ENCODE measurements at regions not wholly inside any gene's neighbourhood (a gene's known extent, or its start where the extent isn't known, plus 50 kb on each side); places are given as distances from the start of the nearest gene placed in this dataset.
"Not testable (repeated sequence)": the region's sequence is repeated elsewhere in the genome, so short reads cannot be mapped to it uniquely, and the experiment has no call there.

DNA sequence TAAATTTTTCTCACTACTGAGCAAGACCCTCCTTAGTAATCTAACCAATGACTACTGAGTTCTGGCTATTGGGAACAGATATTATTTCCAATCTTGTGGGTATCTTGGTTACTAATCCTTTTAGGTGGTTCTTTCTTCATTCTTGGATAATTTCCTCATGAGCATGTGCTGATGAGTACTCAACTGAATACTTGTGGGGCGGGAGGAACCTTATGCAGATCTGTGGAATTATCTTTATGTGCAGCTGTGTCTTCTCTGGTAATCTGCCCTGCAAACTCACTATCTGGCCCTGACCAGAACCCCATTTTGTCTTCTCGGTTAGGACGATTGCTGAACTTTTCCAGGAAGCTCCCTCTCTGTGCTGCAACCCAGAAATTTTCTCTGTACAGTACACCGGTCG, 89.7 kb upstream of the TRPC4 start:
- H3K79me2 ChIP-seq, result no peaks in the 10 kb centered on the region
- no peaks in the 10 kb centered on the region for H3K4me1 ChIP-seq (ENCODE audit: insufficient read depth)
- TF ChIP-seq EZH2 (IDR thresholded peaks at IDR 0.05; ENCODE audit: borderline replicate concordance) (no peak), EZH2phosphoT487 (IDR thresholded peaks at IDR 0.05; ENCODE audit: low read depth, severe bottlenecking, unreplicated experiment) (no peak)
- TF ChIP-seq, protein P1, sequence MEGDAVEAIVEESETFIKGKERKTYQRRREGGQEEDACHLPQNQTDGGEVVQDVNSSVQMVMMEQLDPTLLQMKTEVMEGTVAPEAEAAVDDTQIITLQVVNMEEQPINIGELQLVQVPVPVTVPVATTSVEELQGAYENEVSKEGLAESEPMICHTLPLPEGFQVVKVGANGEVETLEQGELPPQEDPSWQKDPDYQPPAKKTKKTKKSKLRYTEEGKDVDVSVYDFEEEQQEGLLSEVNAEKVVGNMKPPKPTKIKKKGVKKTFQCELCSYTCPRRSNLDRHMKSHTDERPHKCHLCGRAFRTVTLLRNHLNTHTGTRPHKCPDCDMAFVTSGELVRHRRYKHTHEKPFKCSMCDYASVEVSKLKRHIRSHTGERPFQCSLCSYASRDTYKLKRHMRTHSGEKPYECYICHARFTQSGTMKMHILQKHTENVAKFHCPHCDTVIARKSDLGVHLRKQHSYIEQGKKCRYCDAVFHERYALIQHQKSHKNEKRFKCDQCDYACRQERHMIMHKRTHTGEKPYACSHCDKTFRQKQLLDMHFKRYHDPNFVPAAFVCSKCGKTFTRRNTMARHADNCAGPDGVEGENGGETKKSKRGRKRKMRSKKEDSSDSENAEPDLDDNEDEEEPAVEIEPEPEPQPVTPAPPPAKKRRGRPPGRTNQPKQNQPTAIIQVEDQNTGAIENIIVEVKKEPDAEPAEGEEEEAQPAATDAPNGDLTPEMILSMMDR (IDR thresholded peaks at IDR 0.05; ENCODE audit: poor library complexity), result no peak
- no peak overlapping the region for H3K4me3 ChIP-seq
- no peaks in the 10 kb centered on the region for H3K27me3 ChIP-seq
- WGBS (ENCODE audit: low lambda C conversion rate, missing lambda C conversion rate), result 89% methylated on average over 5 of the region's 5 CpGs
- no peaks in the 10 kb centered on the region for H3K9me2 ChIP-seq (replicated peaks; ENCODE audit: insufficient read depth)
- H3K36me3 ChIP-seq (replicated peaks; ENCODE audit: insufficient read depth, low read depth), result no peaks in the 10 kb centered on the region
- no peak overlapping the region for H3K4me2 ChIP-seq
- no peak overlapping the region for H2AFZ ChIP-seq
- no peaks in the 10 kb centered on the region for H4K20me1 ChIP-seq (ENCODE audit: insufficient read depth, poor library complexity, severe bottlenecking)
- no peaks in the 10 kb centered on the region for H3K9me3 ChIP-seq (ENCODE audit: low read depth)
- DNase-seq (ENCODE audit: low spot score), result no peak
- H3K27ac ChIP-seq, result no peak overlapping the region

- no peak overlapping the region for H3K4me3 ChIP-seq
- H3K27me3 ChIP-seq, result no peaks in the 10 kb centered on the region
- 84% methylated on average over 1 of the region's 1 CpG for WGBS (ENCODE audit: low lambda C conversion rate, missing lambda C conversion rate)
- H3K4me2 ChIP-seq, result no peak overlapping the region
- no peaks in the 10 kb centered on the region for H3K9me2 ChIP-seq (replicated peaks; ENCODE audit: insufficient read depth)
- H4K20me1 ChIP-seq (ENCODE audit: insufficient read depth, poor library complexity, severe bottlenecking), result no peaks in the 10 kb centered on the region
- no peak overlapping the region for H2AFZ ChIP-seq
- no peak overlapping the region for H3K27ac ChIP-seq
- no peaks in the 10 kb centered on the region for H3K79me2 ChIP-seq
- H3K4me1 ChIP-seq (ENCODE audit: insufficient read depth), result no peaks in the 10 kb centered on the region
- no peaks in the 10 kb centered on the region for H3K9me3 ChIP-seq (ENCODE audit: low read depth)
- DNase-seq (ENCODE audit: low spot score), result no peak
- H3K36me3 ChIP-seq (replicated peaks; ENCODE audit: insufficient read depth, low read depth), result no peaks in the 10 kb centered on the region
- TF ChIP-seq, protein P1 (IDR thresholded peaks at IDR 0.05; ENCODE audit: poor library complexity), result no peak
- TF ChIP-seq EZH2 (IDR thresholded peaks at IDR 0.05; ENCODE audit: borderline replicate concordance) (no peak), EZH2phosphoT487 (IDR thresholded peaks at IDR 0.05; ENCODE audit: low read depth, severe bottlenecking, unreplicated experiment) (no peak)
Measured at GRCh38 chr13:37956536-37956935, 87.0 kb upstream of the TRPC4 start.

GRCh38 chr13:37954597-37954996, 85.0 kb upstream of the TRPC4 start:
- H3K4me3 ChIP-seq; H3K9me2 ChIP-seq (replicated peaks; ENCODE audit: insufficient read depth); H3K4me1 ChIP-seq (ENCODE audit: insufficient read depth); H4K20me1 ChIP-seq (ENCODE audit: insufficient read depth, poor library complexity, severe bottlenecking); H3K27ac ChIP-seq; H2AFZ ChIP-seq; H3K9me3 ChIP-seq (ENCODE audit: low read depth); H3K4me2 ChIP-seq; H3K36me3 ChIP-seq (replicated peaks; ENCODE audit: insufficient read depth, low read depth); H3K79me2 ChIP-seq; H3K27me3 ChIP-seq; DNase-seq (ENCODE audit: low spot score): not testable (repeated sequence)
- 94% methylated on average over 9 of the region's 9 CpGs for WGBS (ENCODE audit: low lambda C conversion rate, missing lambda C conversion rate)

GRCh38 chr13:37954191-37954590, 84.6 kb upstream of the TRPC4 start:
- Histone ChIP-seq H3K9me3 (ENCODE audit: low read depth) (no peaks in the 10 kb centered on the region), H3K27ac (no peak overlapping the region), H3K79me2 (no peaks in the 10 kb centered on the region), H3K9me2 (replicated peaks; ENCODE audit: insufficient read depth) (no peaks in the 10 kb centered on the region), H3K27me3 (no peaks in the 10 kb centered on the region), H3K4me3 (no peak overlapping the region), H4K20me1 (ENCODE audit: insufficient read depth, poor library complexity, severe bottlenecking) (no peaks in the 10 kb centered on the region), H3K36me3 (replicated peaks; ENCODE audit: insufficient read depth, low read depth) (no peaks in the 10 kb centered on the region), H3K4me2 (no peak overlapping the region), H2AFZ (no peak overlapping the region), H3K4me1 (ENCODE audit: insufficient read depth) (no peaks in the 10 kb centered on the region)
- TF ChIP-seq EZH2phosphoT487 (IDR thresholded peaks at IDR 0.05; ENCODE audit: low read depth, severe bottlenecking, unreplicated experiment) (no peak), EZH2 (IDR thresholded peaks at IDR 0.05; ENCODE audit: borderline replicate concordance) (no peak)
- TF ChIP-seq, protein P1 (IDR thresholded peaks at IDR 0.05; ENCODE audit: poor library complexity), result no peak
- DNase-seq (ENCODE audit: low spot score), result no peak
- 86% methylated on average over 1 of the region's 1 CpG for WGBS (ENCODE audit: low lambda C conversion rate, missing lambda C conversion rate)
